ENCODE measurements at regions not wholly inside any gene's neighbourhood (a gene's known extent, or its start where the extent isn't known, plus 50 kb on each side); places are given as distances from the start of the nearest gene placed in this dataset.

DNA sequence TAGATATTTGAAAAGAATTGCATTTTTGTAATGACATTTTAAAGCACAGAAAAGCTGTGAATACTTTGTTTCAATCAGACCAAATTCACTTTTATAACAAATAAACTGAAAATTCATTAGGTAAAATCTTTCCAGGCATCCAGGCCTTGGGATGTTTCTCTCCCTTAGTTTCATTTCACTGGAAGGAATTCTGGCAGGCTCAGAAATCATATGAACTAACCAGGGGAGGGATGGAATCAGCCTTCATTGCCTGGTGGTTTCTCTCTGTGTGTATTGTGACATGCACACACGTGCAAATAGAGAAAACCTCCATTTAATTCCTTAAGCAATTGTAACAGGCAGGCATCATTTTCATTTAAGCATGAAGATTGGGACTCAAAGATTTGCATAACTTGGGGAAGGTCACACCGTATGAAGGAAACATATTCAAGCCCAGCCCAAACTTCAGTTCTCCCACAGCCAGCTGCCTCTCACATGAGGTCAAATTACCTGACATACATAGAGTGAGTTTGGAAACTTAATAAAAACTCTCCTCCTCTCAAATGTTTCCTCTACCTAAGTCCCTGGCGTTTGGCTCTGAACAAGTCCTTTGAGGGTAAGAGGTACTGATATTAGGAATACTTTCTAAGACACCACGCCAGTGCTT lies 376.1 kb upstream of the MCTP2 start:
- no peaks in the 10 kb centered on the region for H3K9me3 ChIP-seq (ENCODE audit: insufficient read depth, low read length, severe bottlenecking)
- H4K20me1 ChIP-seq (ENCODE audit: insufficient read depth, low read length), result no peaks in the 10 kb centered on the region
- DNase-seq (no peak), ATAC-seq (ENCODE audit: insufficient read depth, low read depth) (no peak)
- no peaks in the 10 kb centered on the region for H3K36me3 ChIP-seq (ENCODE audit: insufficient read depth, low read length)
- TF ChIP-seq, protein P1, sequence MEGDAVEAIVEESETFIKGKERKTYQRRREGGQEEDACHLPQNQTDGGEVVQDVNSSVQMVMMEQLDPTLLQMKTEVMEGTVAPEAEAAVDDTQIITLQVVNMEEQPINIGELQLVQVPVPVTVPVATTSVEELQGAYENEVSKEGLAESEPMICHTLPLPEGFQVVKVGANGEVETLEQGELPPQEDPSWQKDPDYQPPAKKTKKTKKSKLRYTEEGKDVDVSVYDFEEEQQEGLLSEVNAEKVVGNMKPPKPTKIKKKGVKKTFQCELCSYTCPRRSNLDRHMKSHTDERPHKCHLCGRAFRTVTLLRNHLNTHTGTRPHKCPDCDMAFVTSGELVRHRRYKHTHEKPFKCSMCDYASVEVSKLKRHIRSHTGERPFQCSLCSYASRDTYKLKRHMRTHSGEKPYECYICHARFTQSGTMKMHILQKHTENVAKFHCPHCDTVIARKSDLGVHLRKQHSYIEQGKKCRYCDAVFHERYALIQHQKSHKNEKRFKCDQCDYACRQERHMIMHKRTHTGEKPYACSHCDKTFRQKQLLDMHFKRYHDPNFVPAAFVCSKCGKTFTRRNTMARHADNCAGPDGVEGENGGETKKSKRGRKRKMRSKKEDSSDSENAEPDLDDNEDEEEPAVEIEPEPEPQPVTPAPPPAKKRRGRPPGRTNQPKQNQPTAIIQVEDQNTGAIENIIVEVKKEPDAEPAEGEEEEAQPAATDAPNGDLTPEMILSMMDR (IDR thresholded peaks at IDR 0.05; ENCODE audit: borderline replicate concordance, extremely low read depth, low read length, poor library complexity, severe bottlenecking), result no peak
- TF ChIP-seq EZH2 (IDR thresholded peaks at IDR 0.05; ENCODE audit: borderline replicate concordance, low read depth, low read length, severe bottlenecking), result no peak
- H3K27ac ChIP-seq (ENCODE audit: low read length), result no peak overlapping the region
- peaks cover 6% of the 10 kb centered on the region for H3K4me1 ChIP-seq (ENCODE audit: insufficient read depth, low read length)
- H3K4me2 ChIP-seq (ENCODE audit: insufficient read depth, low read length), result no peak overlapping the region
- H3K4me3 ChIP-seq (ENCODE audit: low read depth in 1 of 2, low read length in 2 of 2), result no peak overlapping the region
- H3K27me3 ChIP-seq (ENCODE audit: insufficient read depth, low read length, poor library complexity), result no peaks in the 10 kb centered on the region
- no peaks in the 10 kb centered on the region for H3K79me2 ChIP-seq (ENCODE audit: insufficient read depth, low read length)
- no peak overlapping the region for H3K9ac ChIP-seq (ENCODE audit: low read depth, low read length)
- no peak overlapping the region for H2AFZ ChIP-seq (ENCODE audit: low read depth, low read length)

DNA sequence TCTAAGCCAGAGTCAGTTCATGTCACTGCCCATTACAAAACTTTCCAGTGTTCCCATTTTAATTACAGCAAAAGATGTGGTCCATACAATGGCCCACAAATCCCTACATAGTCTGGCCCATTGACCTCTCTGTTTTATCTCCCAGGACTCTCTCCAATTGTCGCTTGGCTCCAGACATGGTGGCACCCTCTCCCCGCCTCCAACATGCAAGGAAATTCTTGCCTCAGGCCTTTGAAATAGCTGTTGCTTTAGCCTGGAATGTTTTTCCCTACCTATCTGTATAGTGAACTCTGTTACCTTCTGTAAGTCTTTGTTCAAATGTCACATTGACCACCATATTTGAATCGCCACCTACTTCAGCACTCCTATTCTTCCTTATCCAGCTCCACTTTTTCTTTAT lies 377.3 kb upstream of the MCTP2 start:
- DNase-seq (no peak), ATAC-seq (ENCODE audit: insufficient read depth, low read depth) (no peak)
- Histone ChIP-seq H3K9me3 (ENCODE audit: insufficient read depth, low read length, severe bottlenecking) (no peaks in the 10 kb centered on the region), H4K20me1 (ENCODE audit: insufficient read depth, low read length) (no peaks in the 10 kb centered on the region), H3K27ac (ENCODE audit: low read length) (no peak overlapping the region), H3K36me3 (ENCODE audit: insufficient read depth, low read length) (no peaks in the 10 kb centered on the region), H3K79me2 (ENCODE audit: insufficient read depth, low read length) (no peaks in the 10 kb centered on the region), H3K4me1 (ENCODE audit: insufficient read depth, low read length) (no peaks in the 10 kb centered on the region), H3K27me3 (ENCODE audit: insufficient read depth, low read length, poor library complexity) (no peaks in the 10 kb centered on the region), H2AFZ (ENCODE audit: low read depth, low read length) (no peak overlapping the region), H3K9ac (ENCODE audit: low read depth, low read length) (no peak overlapping the region), H3K4me2 (ENCODE audit: insufficient read depth, low read length) (no peak overlapping the region), H3K4me3 (ENCODE audit: low read depth in 1 of 2, low read length in 2 of 2) (no peak overlapping the region)
- no peak for TF ChIP-seq EZH2 (IDR thresholded peaks at IDR 0.05; ENCODE audit: borderline replicate concordance, low read depth, low read length, severe bottlenecking)
- TF ChIP-seq, protein P1 (IDR thresholded peaks at IDR 0.05; ENCODE audit: borderline replicate concordance, extremely low read depth, low read length, poor library complexity, severe bottlenecking), result no peak

DNA sequence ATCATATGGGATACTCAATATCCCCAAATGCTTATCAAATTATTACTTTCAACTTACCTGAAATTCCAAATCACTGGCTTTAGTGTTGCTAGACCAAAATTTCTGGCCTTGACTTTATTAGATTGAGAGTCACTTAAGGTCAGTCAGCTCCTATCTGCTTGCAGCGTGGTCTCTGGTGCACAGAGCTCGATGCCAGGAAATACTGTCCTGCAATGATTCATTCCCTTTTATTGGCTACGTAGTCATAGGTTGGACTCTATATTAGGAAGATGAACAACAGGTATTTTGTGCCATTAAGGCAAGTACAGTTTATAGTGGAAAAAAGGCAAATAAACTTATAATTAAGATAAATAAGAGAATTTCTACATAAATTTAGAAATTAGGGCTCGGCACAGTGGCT lies 378.6 kb upstream of the MCTP2 start:
- DNase-seq (no peak), ATAC-seq (ENCODE audit: insufficient read depth, low read depth) (no peak)
- Histone ChIP-seq H3K9ac (ENCODE audit: low read depth, low read length) (no peak overlapping the region), H3K4me3 (ENCODE audit: low read depth in 1 of 2, low read length in 2 of 2) (no peak overlapping the region), H3K27ac (ENCODE audit: low read length) (no peak overlapping the region), H3K79me2 (ENCODE audit: insufficient read depth, low read length) (no peaks in the 10 kb centered on the region), H2AFZ (ENCODE audit: low read depth, low read length) (no peak overlapping the region), H3K36me3 (ENCODE audit: insufficient read depth, low read length) (no peaks in the 10 kb centered on the region), H3K4me1 (ENCODE audit: insufficient read depth, low read length) (no peaks in the 10 kb centered on the region), H3K27me3 (ENCODE audit: insufficient read depth, low read length, poor library complexity) (no peaks in the 10 kb centered on the region), H3K4me2 (ENCODE audit: insufficient read depth, low read length) (no peak overlapping the region), H4K20me1 (ENCODE audit: insufficient read depth, low read length) (no peaks in the 10 kb centered on the region), H3K9me3 (ENCODE audit: insufficient read depth, low read length, severe bottlenecking) (no peaks in the 10 kb centered on the region)
- no peak for TF ChIP-seq EZH2 (IDR thresholded peaks at IDR 0.05; ENCODE audit: borderline replicate concordance, low read depth, low read length, severe bottlenecking)
- TF ChIP-seq, protein P1 (IDR thresholded peaks at IDR 0.05; ENCODE audit: borderline replicate concordance, extremely low read depth, low read length, poor library complexity, severe bottlenecking), result no peak
